Body of pancreas (tissue), 4 donors: ENCODE measurements at regions not wholly inside any gene's neighbourhood (a gene's known extent, or its start where the extent isn't known, plus 50 kb on each side); places are given as distances from the start of the nearest gene placed in this dataset.
A peak's percentile ranks its signal among the peaks of the same experiment; 100 is the strongest.

ENCODE experiments used
- ATAC-seq: fragments of 150-250 bp; one replicate; pipeline ENCODE4 v1.9.1; 2016
- DNase-seq, 4 donors: peaks; one replicate each; pipeline ENCODE4 v3.0.0-alpha.2; 2019
- H3K27ac ChIP-seq, 4 donors: fragments of 200-600 bp; sonication (generic); 1 replicate in 3 of 4; 2 replicates in 1 of 4; pipeline versions ENCODE4 v1.5.1 to v1.6.1; 2016 to 2019; ENCODE audit warnings: mild to moderate bottlenecking in 1 of 4, mixed read lengths in 1 of 4, moderate library complexity in 1 of 4
- H3K27me3 ChIP-seq, 2 donors: fragments of 200-600 bp; sonication (generic); one replicate each; pipeline ENCODE4 v1.6.0; 2016; ENCODE audit warnings: mild to moderate bottlenecking in 1 of 2
- H3K36me3 ChIP-seq, 2 donors: fragments of 200-600 bp; sonication (generic); replicated peaks in 1 of 2; 2 replicates each; pipeline ENCODE4 v1.5.1; 2016; ENCODE audit warnings: low read depth in 2 of 2; ENCODE audit not compliant: insufficient read depth in 1 of 2
- H3K4me1 ChIP-seq: fragments of 200-600 bp; sonication (generic); one replicate; pipeline ENCODE4 v1.6.0; 2016
- H3K4me3 ChIP-seq, 2 donors: fragments of 200-600 bp; sonication (generic); 1 replicate in 1 of 2; 2 replicates in 1 of 2; pipeline ENCODE4 v1.5.1; 2016 to 2019
- H3K9me3 ChIP-seq, 3 donors: fragments of 200-600 bp; sonication (generic); 1 replicate in 2 of 3; 2 replicates in 1 of 3; pipeline ENCODE4 v1.5.1; 2016
- CTCF ChIP-seq, 7 experiments: fragments of 450-650 bp in 4 of 7; fragments of 200-600 bp in 3 of 7; sonication (generic) in 3 of 7; IDR thresholded peaks; one replicate each; pipeline ENCODE4 v1.5.1; 2016 to 2019; ENCODE audit warnings: antibody characterized with exemption in 7 of 7
- POLR2A ChIP-seq, 3 donors: fragments of 450-650 bp; IDR thresholded peaks; one replicate each; pipeline ENCODE4 v1.6.1; 2016; ENCODE audit warnings: antibody characterized with exemption in 3 of 3, mild to moderate bottlenecking in 2 of 3
- WGBS, 2 donors: methylation state at CpG; one replicate each; pipeline ENCODE4 v1.1.5; 2017; 5-methylcytosine and 5-hydroxymethylcytosine counted together
- intact Hi-C: fragments of 100-400 bp; cut with DNase I; formaldehyde crosslinking; loops from one replicate; pipeline ENCODE4 v1.15.1; 2023

GRCh38 chr1:70897273-70897672, 150.3 kb downstream of the PTGER3 start:
- intact Hi-C loops = no loop called here
- TF ChIP-seq CTCF (IDR thresholded peaks at IDR 0.05) (no peak), POLR2A (IDR thresholded peaks at IDR 0.05) (no peak)
- WGBS, 2 donors = 81 to 82% methylated on average over 4 of the region's 4 CpGs

GRCh38 chr1:70899735-70900134, 147.9 kb downstream of the PTGER3 start:
- no peaks in the 10 kb centered on the region for H3K27me3 ChIP-seq
- H3K4me3 ChIP-seq = no peak overlapping the region
- TF ChIP-seq CTCF (IDR thresholded peaks at IDR 0.05) (no peak), POLR2A (IDR thresholded peaks at IDR 0.05) (no peak)
- DNase-seq (no peak), ATAC-seq (no peak)
- no peak overlapping the region for H3K27ac ChIP-seq
- intact Hi-C loops = no loop called here
- H3K36me3 ChIP-seq = no peaks in the 10 kb centered on the region
- H3K9me3 ChIP-seq = no peaks in the 10 kb centered on the region
- H3K4me1 ChIP-seq = no peaks in the 10 kb centered on the region

More at GRCh38 chr1:70897273-70897672, 150.3 kb downstream of the PTGER3 start:
- Histone ChIP-seq H3K36me3 (no peaks in the 10 kb centered on the region), H3K4me1 (peaks cover 3% of the 10 kb centered on the region), H3K4me3 (no peak overlapping the region), H3K9me3 (no peaks in the 10 kb centered on the region), H3K27ac (no peak overlapping the region), H3K27me3 (no peaks in the 10 kb centered on the region)
- ATAC-seq = no peak
- DNase-seq = no peak

- no peaks in the 10 kb centered on the region for H3K4me1 ChIP-seq
- intact Hi-C loops = no loop called here
- no peak overlapping the region for H3K27ac ChIP-seq
- H3K36me3 ChIP-seq = no peaks in the 10 kb centered on the region
- no peaks in the 10 kb centered on the region for H3K9me3 ChIP-seq
- WGBS, 2 donors = 19 to 41% methylated on average over 1 of the region's 1 CpG
- H3K4me3 ChIP-seq = no peak overlapping the region
- peak in 2 of 4 donors; percentile 23 to 53 for DNase-seq
- TF ChIP-seq CTCF (IDR thresholded peaks at IDR 0.05) = no peak
- no peak for TF ChIP-seq POLR2A (IDR thresholded peaks at IDR 0.05)
- no peak for ATAC-seq
- no peaks in the 10 kb centered on the region for H3K27me3 ChIP-seq
These were observed 145.4 kb downstream of the PTGER3 start for GRCh38 chr1:70902211-70902610.

- DNase-seq (no peak), ATAC-seq (no peak)
- TF ChIP-seq POLR2A (IDR thresholded peaks at IDR 0.05) (no peak), CTCF (IDR thresholded peaks at IDR 0.05) (no peak)
- Histone ChIP-seq H3K27me3 (no peaks in the 10 kb centered on the region), H3K27ac (no peak overlapping the region), H3K4me1 (no peaks in the 10 kb centered on the region), H3K36me3 (no peaks in the 10 kb centered on the region), H3K4me3 (no peak overlapping the region), H3K9me3 (no peaks in the 10 kb centered on the region)
- intact Hi-C loops = no loop called here
These were observed 140.8 kb downstream of the PTGER3 start for GRCh38 chr1:70906800-70907199.

- Histone ChIP-seq H3K9me3 (no peaks in the 10 kb centered on the region), H3K27ac (no peak overlapping the region), H3K4me3 (no peak overlapping the region), H3K4me1 (no peaks in the 10 kb centered on the region), H3K36me3 (no peaks in the 10 kb centered on the region), H3K27me3 (no peaks in the 10 kb centered on the region)
- peak; percentile 59 for ATAC-seq
- 69 to 75% methylated on average over 8 of the region's 8 CpGs for WGBS, 2 donors
- no peak for TF ChIP-seq CTCF (IDR thresholded peaks at IDR 0.05)
- TF ChIP-seq POLR2A (IDR thresholded peaks at IDR 0.05) = no peak
- no peak for DNase-seq
- intact Hi-C loops = no loop called here
These were observed 139.9 kb downstream of the PTGER3 start for GRCh38 chr1:70907563-70908310.
